Body of pancreas (tissue), 4 donors: ENCODE measurements at regions not wholly inside any gene's neighbourhood (a gene's known extent, or its start where the extent isn't known, plus 50 kb on each side); places are given as distances from the start of the nearest gene placed in this dataset.

ENCODE experiments used
- POLR2A ChIP-seq, 3 donors: fragments of 450-650 bp; IDR thresholded peaks; one replicate each; pipeline ENCODE4 v1.6.1; 2016; ENCODE audit warnings: antibody characterized with exemption in 3 of 3, mild to moderate bottlenecking in 2 of 3
- TF ChIP-seq, protein P1 (sequence below), 7 experiments: fragments of 450-650 bp in 4 of 7; fragments of 200-600 bp in 3 of 7; sonication (generic) in 3 of 7; IDR thresholded peaks; one replicate each; pipeline ENCODE4 v1.5.1; 2016 to 2019; ENCODE audit warnings: antibody characterized with exemption in 7 of 7

DNA sequence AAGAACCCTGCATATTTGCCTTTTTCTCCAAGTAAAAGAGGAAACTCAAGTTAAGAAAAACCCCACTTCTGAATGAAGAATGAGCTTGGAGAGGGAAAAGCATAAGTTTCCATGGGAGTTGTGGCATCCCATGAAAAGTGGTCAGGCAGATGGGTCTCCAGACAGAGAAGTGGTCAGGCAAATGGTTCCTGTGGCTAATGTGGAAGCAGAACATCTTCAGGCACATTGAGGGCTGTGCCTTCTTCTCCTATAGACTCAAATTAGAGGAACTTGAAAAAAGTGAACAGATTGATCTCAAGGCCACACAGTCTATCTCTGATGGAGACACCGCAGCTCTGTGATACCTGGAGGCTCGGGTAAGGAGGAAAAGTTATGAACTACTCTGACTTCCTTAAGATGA, 55.7 kb upstream of the KIRREL1 start:
- TF ChIP-seq, protein P1, sequence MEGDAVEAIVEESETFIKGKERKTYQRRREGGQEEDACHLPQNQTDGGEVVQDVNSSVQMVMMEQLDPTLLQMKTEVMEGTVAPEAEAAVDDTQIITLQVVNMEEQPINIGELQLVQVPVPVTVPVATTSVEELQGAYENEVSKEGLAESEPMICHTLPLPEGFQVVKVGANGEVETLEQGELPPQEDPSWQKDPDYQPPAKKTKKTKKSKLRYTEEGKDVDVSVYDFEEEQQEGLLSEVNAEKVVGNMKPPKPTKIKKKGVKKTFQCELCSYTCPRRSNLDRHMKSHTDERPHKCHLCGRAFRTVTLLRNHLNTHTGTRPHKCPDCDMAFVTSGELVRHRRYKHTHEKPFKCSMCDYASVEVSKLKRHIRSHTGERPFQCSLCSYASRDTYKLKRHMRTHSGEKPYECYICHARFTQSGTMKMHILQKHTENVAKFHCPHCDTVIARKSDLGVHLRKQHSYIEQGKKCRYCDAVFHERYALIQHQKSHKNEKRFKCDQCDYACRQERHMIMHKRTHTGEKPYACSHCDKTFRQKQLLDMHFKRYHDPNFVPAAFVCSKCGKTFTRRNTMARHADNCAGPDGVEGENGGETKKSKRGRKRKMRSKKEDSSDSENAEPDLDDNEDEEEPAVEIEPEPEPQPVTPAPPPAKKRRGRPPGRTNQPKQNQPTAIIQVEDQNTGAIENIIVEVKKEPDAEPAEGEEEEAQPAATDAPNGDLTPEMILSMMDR (IDR thresholded peaks at IDR 0.05): no peak
- no peak for TF ChIP-seq POLR2A (IDR thresholded peaks at IDR 0.05)
